HL-60/S4 treated with retinoic acid at 250 ng/mL for 4 days and 3 days (cell line): ENCODE measurements at regions not wholly inside any gene's neighbourhood (a gene's known extent, or its start where the extent isn't known, plus 50 kb on each side); places are given as distances from the start of the nearest gene placed in this dataset.
"Not testable (repeated sequence)": the region's sequence is repeated elsewhere in the genome, so short reads cannot be mapped to it uniquely, and the experiment has no call there.

Experiments used
- in situ Hi-C: fragments of 300-500 bp; cut with MboI; formaldehyde crosslinking; loops from 2 replicates; pipeline ENCODE4 v1.7.0; 2022; ENCODE audit warnings: low sequenced_read_pairs

DNA sequence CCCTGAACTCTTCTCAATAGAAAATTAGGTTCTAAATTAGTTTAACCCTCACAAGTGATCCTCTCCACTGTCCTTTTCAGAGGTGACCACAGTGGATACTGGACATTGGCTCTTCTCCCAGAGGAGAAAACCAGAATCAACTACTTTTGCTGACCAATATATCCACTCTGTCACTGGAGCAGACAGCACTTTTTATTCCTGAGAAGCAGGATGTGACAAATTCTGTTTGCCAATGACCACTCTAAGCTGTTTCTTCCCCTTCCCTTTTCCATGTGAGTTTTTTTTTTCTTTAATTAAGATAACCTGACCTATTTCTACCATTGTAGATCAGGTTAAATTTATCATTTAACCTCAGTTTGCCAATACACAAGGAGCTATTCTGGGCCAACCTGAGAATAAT is 79.7 kb upstream of the ZNF280D start:
- in situ Hi-C loops, result loop anchor here (25.0 kb wide), 1 partner anchor 499 kb away; no protein-coding TSS in a partner anchor

- in situ Hi-C loops, result loop anchor here (25.0 kb wide), 1 partner anchor 500 kb away; no protein-coding TSS in a partner anchor
These were observed 78.9 kb upstream of the ZNF280D start for GRCh38 chr15:56812221-56812620.

DNA sequence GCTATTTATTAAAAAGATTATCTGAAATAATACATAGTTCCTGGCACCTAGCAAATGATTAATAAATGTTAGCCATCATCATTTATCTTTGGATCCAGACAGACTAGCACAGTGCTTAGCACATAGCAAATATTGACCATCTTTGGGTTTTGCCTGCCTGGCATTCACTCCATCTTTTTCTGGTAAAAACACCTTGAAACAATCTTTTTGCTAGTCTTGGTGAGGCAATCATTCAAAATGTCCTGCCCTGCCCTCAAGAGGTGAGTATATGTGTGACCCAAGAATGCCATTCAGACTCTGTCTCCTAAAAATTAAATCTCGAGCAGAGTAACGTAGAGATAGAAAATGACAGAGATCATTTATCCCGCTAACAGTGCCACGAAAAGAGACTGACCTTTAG is 78.3 kb upstream of the ZNF280D start:
- in situ Hi-C loops, result loop anchor here (25.0 kb wide), 1 partner anchor 501 kb away; no protein-coding TSS in a partner anchor

- in situ Hi-C loops, result loop anchor here (25.0 kb wide), 1 partner anchor 504 kb away; no protein-coding TSS in a partner anchor
These were observed 74.9 kb upstream of the ZNF280D start for GRCh38 chr15:56808160-56808559.

DNA sequence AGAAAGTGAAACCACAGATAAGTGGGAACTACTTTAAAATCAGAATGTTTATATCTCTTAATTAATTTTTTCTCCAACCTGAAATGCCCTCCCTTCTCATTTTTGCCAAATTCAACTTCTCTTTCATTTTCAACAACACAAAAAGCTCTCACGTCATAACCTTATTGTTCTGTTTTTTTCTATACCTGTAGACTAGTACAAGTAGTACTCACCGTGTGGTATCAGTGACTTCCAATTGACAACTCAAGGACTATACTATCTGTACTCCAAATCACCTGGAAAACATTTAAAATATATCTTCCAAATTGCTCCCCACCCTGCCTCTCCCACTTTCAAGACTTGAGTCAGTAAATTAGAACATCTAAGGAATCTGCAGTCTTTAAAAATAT is 72.8 kb upstream of the ZNF280D start:
- in situ Hi-C loops, result loop anchor here (25.0 kb wide), 1 partner anchor 506 kb away; no protein-coding TSS in a partner anchor

DNA sequence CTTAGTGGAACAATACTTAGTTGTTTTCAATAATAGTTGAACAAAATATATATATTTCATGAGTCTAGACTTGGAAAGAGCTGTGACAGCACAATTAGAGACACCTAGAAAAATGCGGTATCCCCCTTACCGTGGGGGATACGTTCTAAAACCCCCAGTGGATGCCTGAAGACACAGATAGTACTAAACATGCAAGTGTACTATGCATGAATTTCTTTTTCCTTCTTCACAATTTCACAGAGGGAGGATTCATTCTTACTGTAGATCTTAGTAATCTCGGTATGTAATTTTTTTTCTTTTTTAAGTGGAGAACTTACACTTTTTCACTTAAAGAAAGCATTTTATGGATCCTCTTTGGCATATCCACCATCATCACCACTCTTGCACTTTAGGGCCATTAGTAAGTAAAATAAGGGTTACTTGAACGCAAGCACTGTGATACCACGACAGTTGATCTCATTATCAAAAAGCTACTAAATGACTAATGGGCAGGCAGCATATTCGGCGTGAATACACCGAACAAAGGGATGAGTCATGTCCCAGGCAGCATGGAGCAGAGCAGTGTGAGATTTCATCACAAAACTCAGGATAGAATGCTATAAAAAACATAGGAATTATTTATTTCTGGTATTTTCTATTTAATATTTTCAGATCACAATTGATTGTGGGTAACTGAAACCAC is 72.3 kb upstream of the ZNF280D start:
- in situ Hi-C loops, result loop anchor here (25.0 kb wide), 1 partner anchor 507 kb away; no protein-coding TSS in a partner anchor

DNA sequence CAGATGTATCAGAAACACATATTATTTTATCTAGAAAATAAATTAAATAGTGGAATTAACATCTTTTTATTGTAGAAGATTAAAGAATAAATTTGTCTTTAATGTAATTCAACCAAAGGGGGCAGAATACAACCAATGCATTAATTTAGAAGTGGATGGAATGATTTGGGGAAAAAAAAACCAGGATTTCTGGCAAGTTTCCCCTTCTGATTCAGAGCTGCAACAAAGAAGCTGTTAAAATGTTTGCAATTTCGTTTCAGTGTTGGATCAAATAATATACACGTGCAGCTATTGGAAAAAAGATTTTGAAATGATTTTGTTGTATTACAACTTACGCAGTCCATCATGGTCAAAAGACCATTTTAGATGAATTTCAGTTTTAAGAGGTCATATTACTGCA is 71.6 kb upstream of the ZNF280D start:
- in situ Hi-C loops, result loop anchor here (25.0 kb wide), 1 partner anchor 507 kb away; no protein-coding TSS in a partner anchor

GRCh38 chr15:56804279-56804678 is 71.0 kb upstream of the ZNF280D start:
- in situ Hi-C loops, result loop anchor here (25.0 kb wide), 1 partner anchor 508 kb away; no protein-coding TSS in a partner anchor

- in situ Hi-C loops, result loop anchor here (25.0 kb wide), 1 partner anchor 510 kb away; no protein-coding TSS in a partner anchor
These were observed 68.9 kb upstream of the ZNF280D start for GRCh38 chr15:56802161-56802560.

DNA sequence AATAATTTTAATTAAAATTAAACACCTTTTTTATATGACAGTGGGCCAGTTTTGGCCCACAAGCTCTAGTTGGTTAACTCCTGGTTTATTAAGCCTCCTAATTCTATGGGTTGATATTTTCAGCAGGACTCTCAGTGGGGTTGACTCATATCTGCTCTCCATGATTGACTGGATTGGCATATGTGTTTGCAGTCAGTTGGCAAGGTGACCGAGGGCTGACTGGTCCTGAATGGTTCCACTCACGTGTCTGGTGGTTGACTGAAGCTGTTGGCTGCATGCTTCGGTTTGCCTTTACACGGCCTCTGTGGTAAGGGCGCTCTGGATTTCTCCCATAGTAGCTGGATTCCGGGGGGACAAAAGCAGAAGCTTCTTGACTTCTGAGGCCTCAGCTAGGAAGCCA is 65.3 kb upstream of the ZNF280D start:
- in situ Hi-C loops, result no loop called here

- in situ Hi-C loops, result no loop called here
These were observed 64.5 kb upstream of the ZNF280D start for GRCh38 chr15:56797720-56798275.

DNA sequence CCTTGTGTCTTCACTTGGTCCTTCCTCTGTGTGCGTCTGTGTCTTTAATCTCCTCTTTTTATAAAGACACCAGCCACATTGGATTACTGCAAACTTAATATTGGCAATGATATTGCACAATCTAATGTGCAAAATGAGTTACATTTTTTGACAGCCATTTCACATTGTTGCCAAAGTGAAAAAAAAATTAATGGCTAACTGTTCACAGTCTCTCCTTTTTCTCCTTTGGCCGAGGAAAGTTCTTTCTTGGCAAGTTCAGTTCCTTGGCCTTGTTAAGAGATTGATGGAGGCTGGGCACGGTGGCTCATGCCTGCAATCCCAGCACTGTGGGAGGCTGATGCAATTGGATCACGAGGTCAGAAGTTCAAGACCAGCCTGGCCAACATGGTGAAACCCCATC is 62.2 kb upstream of the ZNF280D start:
- in situ Hi-C loops, result no loop called here

GRCh38 chr15:56794553-56795329 is 61.4 kb upstream of the ZNF280D start:
- in situ Hi-C loops, result no loop called here

- in situ Hi-C loops, result no loop called here
These were observed 60.9 kb upstream of the ZNF280D start for GRCh38 chr15:56794165-56794552.

DNA sequence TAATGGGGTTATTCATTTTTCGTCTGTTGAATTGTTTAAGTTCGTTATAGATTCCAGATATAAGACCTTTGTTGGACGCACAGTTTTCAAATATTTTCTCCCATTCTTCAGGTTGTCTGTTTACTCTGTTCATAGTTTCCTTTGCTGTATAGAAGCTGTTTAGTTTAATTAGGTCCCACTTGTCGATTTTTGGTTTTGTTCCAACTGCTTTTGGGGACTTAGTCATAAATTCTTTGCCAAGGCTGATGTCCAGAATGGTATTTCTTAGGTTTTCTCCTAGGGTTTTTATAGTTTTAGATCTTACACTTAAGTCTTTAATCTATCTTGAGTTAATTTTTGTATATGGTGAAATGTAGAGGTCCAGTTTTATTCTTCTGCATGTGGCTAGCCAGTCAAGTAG is 58.9 kb upstream of the ZNF280D start:
- in situ Hi-C loops, result no loop called here

GRCh38 chr15:56791521-56791920 is 58.2 kb upstream of the ZNF280D start:
- in situ Hi-C loops, result not testable (repeated sequence)

- in situ Hi-C loops, result no loop called here
These were observed 55.0 kb upstream of the ZNF280D start for GRCh38 chr15:56788359-56788758.

GRCh38 chr15:56786966-56787365 is 53.7 kb upstream of the ZNF280D start:
- in situ Hi-C loops, result no loop called here

DNA sequence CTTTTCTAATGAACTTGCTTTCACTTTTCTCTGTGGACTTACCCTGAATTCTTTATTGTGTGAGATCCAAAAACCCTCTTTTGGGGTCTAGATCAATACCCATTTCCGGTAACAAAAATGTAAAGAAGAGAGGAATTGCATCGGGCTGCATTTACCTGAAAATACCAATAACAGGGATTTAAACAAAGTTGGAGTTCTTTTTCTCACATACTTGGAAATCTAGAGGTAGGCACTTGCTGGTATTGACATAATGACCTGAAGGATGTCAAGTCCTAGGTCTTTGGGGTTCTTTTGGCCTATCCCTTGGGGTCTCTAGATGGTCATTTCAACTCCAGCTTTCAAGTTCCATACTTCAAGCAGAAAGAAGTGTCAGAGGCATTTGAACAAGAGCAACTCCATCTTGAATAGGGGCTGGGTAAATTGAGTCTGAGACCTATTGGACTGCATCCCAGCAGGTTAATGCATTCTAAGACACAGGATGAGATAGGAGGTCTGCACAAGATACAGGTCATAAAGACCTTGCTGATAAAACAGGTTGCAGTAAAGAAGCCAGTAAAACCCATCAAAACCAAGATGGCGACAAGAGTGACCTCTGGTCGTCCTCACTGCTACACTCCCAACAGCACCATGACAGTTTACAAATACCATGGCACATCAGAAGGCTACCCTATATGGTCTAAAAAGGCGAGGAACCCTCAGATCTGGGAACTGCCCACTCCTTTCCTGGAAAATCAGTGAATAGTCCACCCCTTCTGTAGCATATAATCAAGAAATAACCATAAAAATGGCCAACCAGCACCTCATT is 50.8 kb upstream of the ZNF280D start:
- in situ Hi-C loops, result no loop called here

DNA sequence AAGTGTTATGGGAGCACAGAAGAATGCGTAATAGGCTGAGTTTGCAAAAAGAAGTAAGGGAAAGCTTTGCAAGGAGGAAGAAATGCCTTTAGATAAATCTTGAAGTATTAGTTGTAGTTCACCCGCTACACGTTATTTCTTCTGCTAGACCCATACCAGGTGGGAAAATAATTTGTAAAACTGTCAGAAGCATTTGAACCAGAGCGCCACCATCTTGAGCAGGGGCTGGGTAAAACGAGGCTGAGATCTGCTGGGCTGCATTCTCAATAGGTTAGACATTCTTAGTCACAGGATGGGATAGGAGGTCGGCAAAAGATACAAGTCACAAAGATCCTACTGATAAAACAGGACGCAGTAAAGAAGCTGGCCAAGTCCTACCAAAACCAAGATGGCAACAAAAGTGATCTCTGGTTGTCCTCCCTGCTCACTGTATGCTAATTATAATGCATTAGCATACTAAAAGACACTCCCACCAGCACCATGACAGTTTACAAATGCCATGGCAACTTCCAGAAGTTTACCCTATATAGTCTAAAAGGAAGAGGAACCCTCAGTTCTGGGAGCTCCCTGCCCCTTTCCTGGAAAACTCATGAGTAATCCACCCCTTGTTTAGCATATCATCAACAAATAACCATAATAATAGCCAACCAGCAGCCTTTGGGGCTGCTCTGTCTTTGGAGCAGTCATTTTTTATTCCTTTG is 50.0 kb upstream of the ZNF280D start:
- in situ Hi-C loops, result no loop called here
